Muscle of arm (tissue), 1 donor: ENCODE measurements at regions not wholly inside any gene's neighbourhood (a gene's known extent, or its start where the extent isn't known, plus 50 kb on each side); places are given as distances from the start of the nearest gene placed in this dataset.
"Not testable (repeated sequence)": the region's sequence is repeated elsewhere in the genome, so short reads cannot be mapped to it uniquely, and the experiment has no call there.

ENCODE experiments used
- DNase-seq: peaks from one replicate; pipeline ENCODE4 v3.0.0-alpha.2; 2013

DNA sequence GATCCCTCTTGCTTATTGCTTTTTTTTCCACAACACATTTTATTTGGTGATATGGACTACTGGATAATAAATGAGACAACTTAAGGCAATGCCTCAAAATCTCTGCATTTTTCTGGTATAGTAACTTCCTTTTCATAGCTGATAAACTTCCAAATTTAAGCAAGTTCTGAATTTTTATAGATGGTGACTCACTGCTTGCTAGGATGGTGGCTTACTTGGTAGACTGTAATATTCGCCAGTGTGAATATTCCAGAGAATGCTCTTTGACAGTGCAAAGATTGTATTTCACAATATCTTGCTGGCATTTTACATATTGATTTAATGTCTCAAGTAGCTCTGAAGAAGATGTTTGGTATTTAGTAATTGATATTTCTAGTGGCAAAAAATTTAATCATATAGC is 472.4 kb downstream of the TFEC start:
- no peak for DNase-seq

DNA sequence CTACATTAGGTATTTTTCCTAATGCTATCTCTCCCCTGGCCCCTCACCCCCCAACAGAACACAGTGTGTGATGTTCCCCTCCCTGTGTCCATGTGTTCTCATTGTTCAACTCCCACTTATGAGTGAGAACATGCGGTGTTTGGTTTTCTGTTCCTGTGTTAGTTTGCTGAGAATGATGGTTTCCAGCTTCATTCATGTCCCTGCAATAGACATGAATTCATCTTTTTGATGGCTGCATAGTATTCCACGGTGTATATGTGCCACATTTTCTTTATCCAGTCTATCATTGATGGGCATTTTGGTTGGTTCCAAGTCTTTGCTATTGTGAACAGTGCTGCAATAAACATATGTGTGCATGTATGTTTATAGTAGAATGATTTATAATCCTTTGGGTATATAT is 473.3 kb downstream of the TFEC start:
- DNase-seq, result not testable (repeated sequence)

GRCh38 chr7:115552766-115553165 is 477.8 kb downstream of the TFEC start:
- DNase-seq, result no peak

GRCh38 chr7:115549910-115550309 is 480.7 kb downstream of the TFEC start:
- DNase-seq, result no peak

GRCh38 chr7:115548756-115549155 is 481.8 kb downstream of the TFEC start:
- no peak for DNase-seq

DNA sequence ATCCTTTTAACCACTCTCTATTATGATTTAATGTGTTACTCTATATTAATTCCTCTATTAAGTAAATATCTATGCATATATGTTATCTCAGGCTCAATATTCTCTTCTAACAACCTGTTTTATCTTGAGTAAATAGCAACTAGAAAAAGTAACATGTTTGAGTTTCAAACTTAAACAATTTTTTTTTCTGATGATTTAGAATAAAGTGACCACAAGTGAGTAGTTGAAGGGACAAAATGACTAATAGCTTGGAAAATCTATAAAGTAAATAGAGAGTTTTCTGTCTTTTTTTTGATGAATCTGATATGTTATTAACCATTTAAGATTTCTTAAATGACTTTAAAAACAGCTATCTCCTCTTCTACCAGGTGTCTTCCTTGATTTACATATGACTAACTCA is 483.8 kb downstream of the TFEC start:
- no peak for DNase-seq

- DNase-seq, result no peak
Observed at GRCh38 chr7:115533785-115534184, 496.8 kb downstream of the TFEC start.

- no peak for DNase-seq
Observed at GRCh38 chr7:115526278-115526677, 504.3 kb downstream of the TFEC start.

DNA sequence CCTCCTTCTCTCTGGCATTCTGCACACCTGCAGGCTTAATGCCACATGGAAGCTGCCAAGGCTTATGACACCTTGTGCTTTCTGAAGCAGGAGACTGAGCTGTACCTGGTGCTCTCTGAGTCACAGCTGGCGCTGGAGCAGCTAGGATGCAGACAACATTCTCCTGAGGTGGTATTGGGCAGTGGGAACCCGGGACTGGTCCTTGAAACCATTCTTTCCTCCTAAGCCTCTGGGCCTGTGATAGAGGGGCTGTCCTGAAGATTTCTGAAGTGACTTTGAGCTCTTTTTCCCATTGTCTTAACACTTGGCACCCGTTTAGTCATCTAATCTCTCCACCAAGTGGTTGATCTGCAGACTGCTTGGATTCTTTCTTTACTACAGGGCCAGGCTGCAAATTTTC is 508.4 kb downstream of the TFEC start:
- no peak for DNase-seq

DNA sequence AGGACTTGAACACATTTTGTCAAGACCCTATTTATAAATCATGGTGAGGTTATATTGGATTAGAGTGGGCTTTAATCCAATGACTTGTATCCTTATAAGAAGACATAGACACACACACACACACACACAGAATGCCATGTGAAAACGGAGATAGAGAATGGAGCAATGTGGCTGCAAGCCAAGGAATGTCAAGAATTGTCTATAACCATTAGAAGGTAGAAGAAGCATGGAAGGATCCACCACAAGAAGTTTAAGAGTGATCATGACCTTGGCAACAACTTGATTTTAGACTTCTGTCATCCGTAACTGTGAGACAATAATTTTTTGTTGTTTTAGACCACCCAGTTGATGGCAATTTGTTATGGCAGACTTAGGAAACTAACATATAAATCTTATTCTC is 514.2 kb downstream of the TFEC start:
- DNase-seq, result no peak

GRCh38 chr7:115511330-115511729 is 519.2 kb downstream of the TFEC start:
- no peak for DNase-seq

DNA sequence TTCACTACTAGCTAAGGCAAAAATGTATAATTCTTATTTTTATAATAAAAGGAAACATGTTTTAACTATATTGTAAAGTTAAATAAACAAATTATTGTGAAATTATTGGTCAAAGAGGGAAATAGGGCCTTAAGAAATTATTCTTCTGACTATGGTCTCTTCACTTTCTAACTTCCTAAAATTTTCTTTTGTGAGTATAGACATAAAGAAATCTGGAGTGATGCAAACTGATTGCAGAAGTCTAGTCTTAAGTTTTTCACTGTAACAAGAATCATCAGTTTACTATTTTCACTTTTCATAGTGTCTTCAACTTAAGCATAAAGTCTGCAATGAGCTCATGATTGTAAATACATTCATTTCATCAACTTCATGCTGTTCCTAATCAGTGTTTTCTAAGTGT is 525.4 kb downstream of the TFEC start:
- no peak for DNase-seq

- no peak for DNase-seq
Observed at GRCh38 chr7:115499956-115500355, 530.6 kb downstream of the TFEC start.

DNA sequence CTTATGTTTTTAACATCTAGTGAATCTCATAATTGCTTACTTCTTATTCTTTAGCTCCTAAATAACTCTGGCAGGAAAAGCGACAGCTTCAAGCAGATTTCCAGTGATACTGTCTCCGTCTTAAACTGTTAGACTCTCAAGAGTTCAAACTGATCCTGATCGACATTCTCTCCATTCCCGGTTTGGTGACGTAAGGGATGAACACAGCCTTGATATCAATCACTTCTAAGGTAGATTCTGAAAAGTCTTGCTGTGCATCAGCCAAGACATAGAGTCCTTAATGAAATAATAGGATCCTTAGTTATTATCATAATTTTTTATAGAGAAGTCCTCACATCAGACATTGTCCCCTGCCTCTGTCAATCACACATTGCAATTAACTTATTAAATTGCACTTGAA is 534.6 kb downstream of the TFEC start:
- DNase-seq, result no peak

GRCh38 chr7:115494529-115495147 is 535.9 kb downstream of the TFEC start:
- no peak for DNase-seq

DNA sequence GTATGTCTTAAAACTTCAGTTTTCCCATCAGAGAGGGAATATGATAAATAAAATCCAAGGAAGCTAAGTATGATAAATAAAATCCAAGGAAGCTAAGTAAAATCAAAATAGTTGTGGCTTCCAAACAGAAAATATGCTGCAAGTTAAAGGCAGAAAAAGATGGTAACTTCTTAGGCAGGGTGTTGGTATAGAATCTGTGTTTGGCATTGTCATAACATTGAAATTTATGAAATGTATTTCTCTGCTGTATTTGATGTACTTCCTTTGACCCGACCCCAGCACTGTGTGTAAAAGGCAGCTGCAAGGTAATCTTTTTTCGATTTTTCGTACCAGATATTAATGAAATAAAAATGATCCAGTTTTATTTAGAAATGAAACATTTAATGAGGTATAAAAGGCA is 537.2 kb downstream of the TFEC start:
- no peak for DNase-seq

GRCh38 chr7:115491744-115492380 is 538.7 kb downstream of the TFEC start:
- no peak for DNase-seq

DNA sequence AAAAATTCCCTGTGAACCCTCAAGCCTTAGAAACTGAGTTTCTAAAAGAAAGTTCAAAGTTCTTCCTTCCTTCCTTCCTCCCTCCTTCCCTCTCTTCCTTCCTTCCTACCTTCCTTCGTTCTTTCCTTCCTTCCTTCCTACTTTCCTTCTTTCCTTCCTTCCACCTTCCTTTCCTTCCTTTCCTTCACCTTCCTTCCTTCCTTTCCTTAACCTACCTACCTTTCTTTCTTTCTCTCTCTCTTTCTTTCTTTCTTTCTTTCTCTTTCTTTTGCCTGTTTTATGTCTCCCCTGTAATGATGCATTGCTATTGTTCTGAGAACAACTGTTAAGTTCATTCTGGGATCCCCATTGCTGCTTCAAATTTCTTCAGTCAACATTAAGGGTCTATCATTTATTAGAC is 551.1 kb downstream of the TFEC start:
- no peak for DNase-seq

GRCh38 chr7:115478426-115478825 is 552.1 kb downstream of the TFEC start:
- no peak for DNase-seq

DNA sequence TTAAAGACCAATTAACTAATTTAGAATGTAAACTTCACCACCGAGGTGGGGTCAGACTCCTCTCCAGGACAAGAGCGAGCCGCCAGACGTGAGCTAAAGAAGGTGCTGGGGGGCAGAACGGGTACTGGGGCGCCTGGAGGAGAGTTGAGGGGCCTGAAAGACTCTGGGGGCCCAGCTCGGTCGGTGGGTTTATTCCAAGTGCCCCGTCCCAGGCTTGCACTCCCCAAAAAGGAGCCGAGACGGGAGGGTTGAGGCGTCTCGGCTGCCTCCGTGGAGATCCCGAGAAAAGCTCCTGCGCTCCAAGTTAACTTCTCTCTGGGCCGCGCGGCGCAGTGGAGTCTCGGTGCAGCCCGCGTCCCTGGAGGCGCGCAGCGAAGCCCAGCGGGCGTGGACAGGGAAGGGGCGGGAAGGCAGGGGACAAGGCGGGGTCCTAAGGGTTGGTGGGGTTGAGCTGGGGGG is 553.3 kb downstream of the TFEC start:
- DNase-seq, result peak; percentile 45

DNA sequence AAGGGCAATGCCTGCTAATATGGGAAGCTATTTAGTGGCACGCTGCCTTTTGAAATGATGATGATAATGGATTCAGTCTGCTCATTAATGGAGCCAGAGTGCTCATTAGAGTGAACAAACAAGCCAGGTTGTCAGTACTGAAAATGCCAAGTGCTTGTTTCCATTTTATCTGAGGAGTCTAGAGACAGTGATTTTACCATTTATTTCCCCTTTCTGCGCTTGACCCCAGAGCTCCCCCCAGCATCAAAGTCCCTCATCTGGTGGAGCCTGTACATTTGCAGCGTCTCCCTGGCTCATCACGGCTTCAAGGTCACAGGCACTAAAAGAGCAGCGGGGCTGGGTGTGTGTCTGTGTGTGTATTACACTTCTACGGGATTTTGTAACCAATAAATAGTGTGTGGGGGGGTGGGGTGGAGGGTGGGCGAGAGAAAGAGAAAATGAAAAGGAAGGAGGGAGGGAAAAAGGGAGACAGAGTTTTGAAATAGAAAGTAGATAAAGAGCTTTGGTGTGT is 553.8 kb downstream of the TFEC start:
- peak; percentile 25 for DNase-seq

DNA sequence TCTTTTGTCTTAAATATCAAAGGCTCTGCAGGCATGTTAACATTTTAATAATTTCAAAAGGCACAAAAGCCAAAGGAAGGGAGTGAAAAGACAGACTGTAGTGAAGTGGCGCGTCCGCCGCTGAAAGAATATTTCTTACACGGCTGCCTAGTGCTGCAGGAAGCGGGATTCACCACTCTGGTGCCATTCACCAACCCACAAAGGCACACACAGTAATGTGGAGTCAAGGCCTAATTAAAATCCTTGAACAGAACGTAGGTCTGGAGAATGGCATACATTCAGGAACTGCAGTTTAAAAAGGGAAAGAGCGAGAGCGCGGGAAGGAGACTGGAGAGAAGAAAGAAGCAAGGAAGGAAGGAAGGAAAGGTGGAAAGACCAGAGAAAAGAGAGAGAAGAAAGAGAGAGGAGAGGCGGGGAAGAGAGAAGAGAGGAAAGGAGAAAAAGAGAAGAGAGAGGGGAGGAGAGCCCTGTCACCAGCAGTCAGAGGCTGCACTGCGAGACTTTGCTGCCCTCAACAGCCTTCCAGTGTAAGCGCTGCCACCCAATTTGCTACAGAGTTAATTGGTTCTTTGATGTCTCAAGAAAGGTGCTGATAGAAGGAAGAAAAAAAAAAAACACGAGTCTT is 554.0 kb downstream of the MDFIC start:
- no peak for DNase-seq

GRCh38 chr7:115475206-115475605 is 553.3 kb downstream of the MDFIC start:
- no peak for DNase-seq
